Neural progenitor cell (in vitro differentiated cells): ENCODE measurements at regions not wholly inside any gene's neighbourhood (a gene's known extent, or its start where the extent isn't known, plus 50 kb on each side); places are given as distances from the start of the nearest gene placed in this dataset.

Experiments used
- DNase-seq: peaks from one replicate; pipeline ENCODE4 v3.0.0-alpha.2; 2016; ENCODE audit warnings: low spot score
- H2AFZ ChIP-seq: fragments of 200-600 bp; sonication (generic); replicated peaks from 2 replicates; pipeline ENCODE4 v1.6.1; 2016; ENCODE audit warnings: antibody characterized with exemption
- H3F3A ChIP-seq: fragments of 200-600 bp; sonication (generic); 2 replicates; pipeline ENCODE4 v1.6.1; 2016; ENCODE audit warnings: antibody characterized with exemption, low read depth
- H3K27ac ChIP-seq: fragments of 200-600 bp; sonication (generic); 2 replicates; pipeline ENCODE4 v1.5.1; 2016; ENCODE audit warnings: mild to moderate bottlenecking
- H3K27me3 ChIP-seq: fragments of 200-600 bp; sonication (generic); 2 replicates; pipeline ENCODE4 v1.6.1; 2016; ENCODE audit warnings: mild to moderate bottlenecking, moderate library complexity
- H3K36me3 ChIP-seq: fragments of 200-600 bp; sonication (generic); 2 replicates; pipeline ENCODE4 v1.5.1; 2016
- H3K4me1 ChIP-seq: fragments of 200-600 bp; sonication (generic); 2 replicates; pipeline ENCODE4 v1.6.1; 2016; ENCODE audit warnings: mixed run types
- H3K4me2 ChIP-seq: fragments of 200-600 bp; sonication (generic); 2 replicates; pipeline ENCODE4 v1.6.1; 2016
- H3K4me3 ChIP-seq: fragments of 200-600 bp; sonication (generic); 2 replicates; pipeline ENCODE4 v1.5.1; 2016
- H3K79me2 ChIP-seq: fragments of 200-600 bp; sonication (generic); 2 replicates; pipeline ENCODE4 v1.6.1; 2016; ENCODE audit warnings: low read depth
- H3K9ac ChIP-seq: fragments of 200-600 bp; sonication (generic); 2 replicates; pipeline ENCODE4 v1.6.1; 2016
- H3K9me3 ChIP-seq: fragments of 200-600 bp; sonication (generic); 2 replicates; pipeline ENCODE4 v1.5.1; 2016; ENCODE audit warnings: low read depth
- H4K20me1 ChIP-seq: fragments of 200-600 bp; sonication (generic); 2 replicates; pipeline ENCODE4 v1.6.1; 2016; ENCODE audit warnings: low read depth
- H3K27ac Mint-ChIP-seq: 3 replicates; pipeline ENCODE4 v1.8.0; 2021; ENCODE audit warnings: mixed read lengths
- H3K27me3 Mint-ChIP-seq: 2 replicates; pipeline ENCODE4 v1.8.0; 2022; ENCODE audit warnings: low read depth, mild to moderate bottlenecking, inconsistent platforms, moderate library complexity, mixed read lengths; ENCODE audit not compliant: insufficient read depth
- H3K36me3 Mint-ChIP-seq: 3 replicates; pipeline ENCODE4 v1.8.0; 2021; ENCODE audit warnings: mixed read lengths
- H3K4me1 Mint-ChIP-seq: 3 replicates; pipeline ENCODE4 v1.8.0; 2021; ENCODE audit warnings: mixed read lengths
- H3K4me3 Mint-ChIP-seq: 3 replicates; pipeline ENCODE4 v1.8.0; 2021; ENCODE audit warnings: mild to moderate bottlenecking, moderate library complexity, mixed read lengths
- H3K9me3 Mint-ChIP-seq: 3 replicates; pipeline ENCODE4 v1.8.0; 2020; ENCODE audit warnings: mixed read lengths
- CTCF ChIP-seq: fragments of 200-600 bp; sonication (generic); IDR thresholded peaks from 2 replicates; pipeline ENCODE4 v1.5.1; 2017; ENCODE audit warnings: antibody characterized with exemption, mild to moderate bottlenecking
- EZH2 ChIP-seq: fragments of 200-600 bp; sonication (generic); IDR thresholded peaks from 2 replicates; pipeline ENCODE4 v1.6.1; 2017; ENCODE audit warnings: antibody characterized with exemption, mild to moderate bottlenecking, moderate library complexity
- EZH2phosphoT487 ChIP-seq: fragments of 200-600 bp; sonication (generic); IDR thresholded peaks from 2 replicates; pipeline ENCODE4 v1.6.1; 2017; ENCODE audit warnings: antibody characterized with exemption

GRCh38 chr3:117556646-117557407, 847.2 kb downstream of the TUSC7 start:
- no peak overlapping the region for H3K4me3 Mint-ChIP-seq
- Histone ChIP-seq H3K36me3 (no peaks in the 10 kb centered on the region), H3K9me3 (no peaks in the 10 kb centered on the region), H3F3A (no peaks in the 10 kb centered on the region), H3K4me1 (no peaks in the 10 kb centered on the region), H3K9ac (no peak overlapping the region), H4K20me1 (no peaks in the 10 kb centered on the region), H3K79me2 (no peaks in the 10 kb centered on the region), H3K4me2 (no peak overlapping the region), H2AFZ (no peak overlapping the region), H3K27me3 (no peaks in the 10 kb centered on the region), H3K27ac (no peak overlapping the region), H3K4me3 (no peak overlapping the region)
- TF ChIP-seq CTCF (no peak), EZH2phosphoT487 (no peak), EZH2 (no peak)
- no peaks in the 10 kb centered on the region for H3K4me1 Mint-ChIP-seq
- H3K9me3 Mint-ChIP-seq = no peaks in the 10 kb centered on the region
- no peaks in the 10 kb centered on the region for H3K36me3 Mint-ChIP-seq
- peaks cover 2% of the 10 kb centered on the region for H3K27me3 Mint-ChIP-seq
- H3K27ac Mint-ChIP-seq = no peak overlapping the region
- DNase-seq = no peak

GRCh38 chr3:117557464-117558090, 848.0 kb downstream of the TUSC7 start:
- H3K27ac Mint-ChIP-seq = no peak overlapping the region
- no peaks in the 10 kb centered on the region for H3K79me2 ChIP-seq
- H3K4me3 Mint-ChIP-seq = no peak overlapping the region
- H4K20me1 ChIP-seq = no peaks in the 10 kb centered on the region
- H3K27me3 Mint-ChIP-seq = peaks cover 2% of the 10 kb centered on the region
- H3K4me3 ChIP-seq = no peak overlapping the region
- H3K4me2 ChIP-seq = no peak overlapping the region
- H3K4me1 ChIP-seq = no peaks in the 10 kb centered on the region
- H3K9me3 Mint-ChIP-seq = no peaks in the 10 kb centered on the region
- H2AFZ ChIP-seq = no peak overlapping the region
- no peak for TF ChIP-seq EZH2
- TF ChIP-seq EZH2phosphoT487 = no peak
- no peak for TF ChIP-seq CTCF
- no peak for DNase-seq
- H3K9me3 ChIP-seq = no peaks in the 10 kb centered on the region
- H3K36me3 Mint-ChIP-seq = no peaks in the 10 kb centered on the region
- no peaks in the 10 kb centered on the region for H3K27me3 ChIP-seq
- no peak overlapping the region for H3K27ac ChIP-seq
- no peaks in the 10 kb centered on the region for H3F3A ChIP-seq
- H3K36me3 ChIP-seq = no peaks in the 10 kb centered on the region
- H3K4me1 Mint-ChIP-seq = no peaks in the 10 kb centered on the region
- H3K9ac ChIP-seq = no peak overlapping the region

- H3K9ac ChIP-seq = no peak overlapping the region
- no peaks in the 10 kb centered on the region for H4K20me1 ChIP-seq
- TF ChIP-seq CTCF (no peak), EZH2 (no peak), EZH2phosphoT487 (no peak)
- no peak overlapping the region for H3K27ac Mint-ChIP-seq
- no peaks in the 10 kb centered on the region for H3K27me3 ChIP-seq
- H3K4me1 ChIP-seq = no peaks in the 10 kb centered on the region
- no peaks in the 10 kb centered on the region for H3K79me2 ChIP-seq
- no peak overlapping the region for H3K27ac ChIP-seq
- H3K9me3 ChIP-seq = no peaks in the 10 kb centered on the region
- H3F3A ChIP-seq = no peaks in the 10 kb centered on the region
- no peaks in the 10 kb centered on the region for H3K36me3 ChIP-seq
- H3K4me1 Mint-ChIP-seq = no peaks in the 10 kb centered on the region
- no peak overlapping the region for H3K4me2 ChIP-seq
- peaks cover 2% of the 10 kb centered on the region for H3K27me3 Mint-ChIP-seq
- no peak for DNase-seq
- H3K36me3 Mint-ChIP-seq = no peaks in the 10 kb centered on the region
- H3K4me3 Mint-ChIP-seq = no peak overlapping the region
- H3K9me3 Mint-ChIP-seq = no peaks in the 10 kb centered on the region
- no peak overlapping the region for H2AFZ ChIP-seq
- H3K4me3 ChIP-seq = no peak overlapping the region
These were observed 849.1 kb downstream of the TUSC7 start for GRCh38 chr3:117558681-117559080.
